ENCODE measurements at regions not wholly inside any gene's neighbourhood (a gene's known extent, or its start where the extent isn't known, plus 50 kb on each side); places are given as distances from the start of the nearest gene placed in this dataset.
"Not testable (repeated sequence)": the region's sequence is repeated elsewhere in the genome, so short reads cannot be mapped to it uniquely, and the experiment has no call there.

- H3K9me3 ChIP-seq (ENCODE audit: control insufficient read depth in 4 of 4, low read length in 3 of 4), result no peaks in the 10 kb centered on the region
- H3K36me3 ChIP-seq (ENCODE audit: control insufficient read depth in 4 of 4, insufficient read depth in 3 of 4, low read depth in 1 of 4, low read length in 3 of 4), result no peaks in the 10 kb centered on the region
- H3K27ac ChIP-seq (ENCODE audit: low read depth in 1 of 2, low read length in 2 of 2), result no peak overlapping the region
- peaks cover 0 to 1% (median 0%) of the 10 kb centered on the region in 4 donors for H3K4me1 ChIP-seq (ENCODE audit: control insufficient read depth in 4 of 4, insufficient read depth in 4 of 4, low read length in 3 of 4)
- H3K9ac ChIP-seq (ENCODE audit: low read depth in 1 of 2, low read length in 2 of 2), result no peak overlapping the region
- whole genome bisulfite sequencing, result 79% methylated on average over 5 of the region's 5 CpGs
- TF ChIP-seq FOXA1 (IDR thresholded peaks at IDR 0.05), result no peak
- no peaks in the 10 kb centered on the region for H3K27me3 ChIP-seq (ENCODE audit: control insufficient read depth in 4 of 4, insufficient read depth in 4 of 4, low read length in 3 of 4)
- H3K4me3 ChIP-seq (ENCODE audit: low read depth in 1 of 3, low read length in 3 of 3), result no peak overlapping the region
- DNase-seq (ENCODE audit: low spot score), result no peak
These were observed 219.7 kb downstream of the TMEM121 start for GRCh38 chr14:105746124-105746514.

GRCh38 chr14:105746800-105747502 is 220.6 kb downstream of the TMEM121 start:
- H3K4me3 ChIP-seq (ENCODE audit: low read depth in 1 of 3, low read length in 3 of 3); H3K27ac ChIP-seq (ENCODE audit: low read depth in 1 of 2, low read length in 2 of 2); H3K4me1 ChIP-seq (ENCODE audit: control insufficient read depth in 4 of 4, insufficient read depth in 4 of 4, low read length in 3 of 4); H3K9me3 ChIP-seq (ENCODE audit: control insufficient read depth in 4 of 4, low read length in 3 of 4); H3K36me3 ChIP-seq (ENCODE audit: control insufficient read depth in 4 of 4, insufficient read depth in 3 of 4, low read depth in 1 of 4, low read length in 3 of 4); H3K9ac ChIP-seq (ENCODE audit: low read depth in 1 of 2, low read length in 2 of 2); DNase-seq (ENCODE audit: low spot score); H3K27me3 ChIP-seq (ENCODE audit: control insufficient read depth in 4 of 4, insufficient read depth in 4 of 4, low read length in 3 of 4): not testable (repeated sequence)
- whole genome bisulfite sequencing, result 80% methylated on average over 16 of the region's 16 CpGs

GRCh38 chr14:105747503-105748203 is 221.3 kb downstream of the TMEM121 start:
- not testable (repeated sequence) for H3K27ac ChIP-seq (ENCODE audit: low read depth in 1 of 2, low read length in 2 of 2); H3K36me3 ChIP-seq (ENCODE audit: control insufficient read depth in 4 of 4, insufficient read depth in 3 of 4, low read depth in 1 of 4, low read length in 3 of 4); DNase-seq (ENCODE audit: low spot score); H3K9me3 ChIP-seq (ENCODE audit: control insufficient read depth in 4 of 4, low read length in 3 of 4); H3K4me1 ChIP-seq (ENCODE audit: control insufficient read depth in 4 of 4, insufficient read depth in 4 of 4, low read length in 3 of 4); H3K9ac ChIP-seq (ENCODE audit: low read depth in 1 of 2, low read length in 2 of 2); H3K4me3 ChIP-seq (ENCODE audit: low read depth in 1 of 3, low read length in 3 of 3); H3K27me3 ChIP-seq (ENCODE audit: control insufficient read depth in 4 of 4, insufficient read depth in 4 of 4, low read length in 3 of 4)
- WGBS, result 78% methylated on average over 31 of the region's 31 CpGs

GRCh38 chr14:105748204-105748578 is 221.8 kb downstream of the TMEM121 start:
- TF ChIP-seq JUND (IDR thresholded peaks at IDR 0.05) (no peak), FOXA2 (IDR thresholded peaks at IDR 0.05) (no peak), MAX (IDR thresholded peaks at IDR 0.05) (no peak), ATF3 (IDR thresholded peaks at IDR 0.05) (no peak), CTCF (IDR thresholded peaks at IDR 0.05; ENCODE audit: low read depth, low read length, missing input control) (no peak), ZBTB33 (IDR thresholded peaks at IDR 0.05) (no peak), RAD21 (IDR thresholded peaks at IDR 0.05) (no peak)
- no peaks in the 10 kb centered on the region for H3K9me3 ChIP-seq (ENCODE audit: control insufficient read depth in 4 of 4, low read length in 3 of 4)
- no peak overlapping the region for H3K4me3 ChIP-seq (ENCODE audit: low read depth in 1 of 3, low read length in 3 of 3)
- H3K27me3 ChIP-seq (ENCODE audit: control insufficient read depth in 4 of 4, insufficient read depth in 4 of 4, low read length in 3 of 4), result no peaks in the 10 kb centered on the region
- no peak overlapping the region for H3K27ac ChIP-seq (ENCODE audit: low read depth in 1 of 2, low read length in 2 of 2)
- no peaks in the 10 kb centered on the region for H3K36me3 ChIP-seq (ENCODE audit: control insufficient read depth in 4 of 4, insufficient read depth in 3 of 4, low read depth in 1 of 4, low read length in 3 of 4)
- H3K9ac ChIP-seq (ENCODE audit: low read depth in 1 of 2, low read length in 2 of 2), result no peak overlapping the region
- no peaks in the 10 kb centered on the region for H3K4me1 ChIP-seq (ENCODE audit: control insufficient read depth in 4 of 4, insufficient read depth in 4 of 4, low read length in 3 of 4)
- 64% methylated on average over 5 of the region's 5 CpGs for WGBS
- no peak for DNase-seq (ENCODE audit: low spot score)

- not testable (repeated sequence) for H3K9ac ChIP-seq (ENCODE audit: low read depth in 1 of 2, low read length in 2 of 2); H3K9me3 ChIP-seq (ENCODE audit: control insufficient read depth in 4 of 4, low read length in 3 of 4); H3K4me3 ChIP-seq (ENCODE audit: low read depth in 1 of 3, low read length in 3 of 3); DNase-seq (ENCODE audit: low spot score); H3K4me1 ChIP-seq (ENCODE audit: control insufficient read depth in 4 of 4, insufficient read depth in 4 of 4, low read length in 3 of 4); H3K36me3 ChIP-seq (ENCODE audit: control insufficient read depth in 4 of 4, insufficient read depth in 3 of 4, low read depth in 1 of 4, low read length in 3 of 4); H3K27ac ChIP-seq (ENCODE audit: low read depth in 1 of 2, low read length in 2 of 2); H3K27me3 ChIP-seq (ENCODE audit: control insufficient read depth in 4 of 4, insufficient read depth in 4 of 4, low read length in 3 of 4)
- 63% methylated on average over 6 of the region's 6 CpGs for WGBS
These were observed 222.3 kb downstream of the TMEM121 start for GRCh38 chr14:105748710-105749109.

- not testable (repeated sequence) for H3K9me3 ChIP-seq (ENCODE audit: control insufficient read depth in 4 of 4, low read length in 3 of 4); H3K4me1 ChIP-seq (ENCODE audit: control insufficient read depth in 4 of 4, insufficient read depth in 4 of 4, low read length in 3 of 4); H3K36me3 ChIP-seq (ENCODE audit: control insufficient read depth in 4 of 4, insufficient read depth in 3 of 4, low read depth in 1 of 4, low read length in 3 of 4); H3K27me3 ChIP-seq (ENCODE audit: control insufficient read depth in 4 of 4, insufficient read depth in 4 of 4, low read length in 3 of 4); H3K27ac ChIP-seq (ENCODE audit: low read depth in 1 of 2, low read length in 2 of 2); H3K9ac ChIP-seq (ENCODE audit: low read depth in 1 of 2, low read length in 2 of 2); DNase-seq (ENCODE audit: low spot score); H3K4me3 ChIP-seq (ENCODE audit: low read depth in 1 of 3, low read length in 3 of 3)
- WGBS, result 79% methylated on average over 15 of the region's 19 CpGs
These were observed 223.6 kb downstream of the TMEM121 start for GRCh38 chr14:105749870-105750541.
